ENCODE measurements at regions not wholly inside any gene's neighbourhood (a gene's known extent, or its start where the extent isn't known, plus 50 kb on each side); places are given as distances from the start of the nearest gene placed in this dataset. TPM values are rescaled to one million over a fixed set of nuclear protein-coding genes. Genes with fewer than 3 reads are reported as not detected.

DNA sequence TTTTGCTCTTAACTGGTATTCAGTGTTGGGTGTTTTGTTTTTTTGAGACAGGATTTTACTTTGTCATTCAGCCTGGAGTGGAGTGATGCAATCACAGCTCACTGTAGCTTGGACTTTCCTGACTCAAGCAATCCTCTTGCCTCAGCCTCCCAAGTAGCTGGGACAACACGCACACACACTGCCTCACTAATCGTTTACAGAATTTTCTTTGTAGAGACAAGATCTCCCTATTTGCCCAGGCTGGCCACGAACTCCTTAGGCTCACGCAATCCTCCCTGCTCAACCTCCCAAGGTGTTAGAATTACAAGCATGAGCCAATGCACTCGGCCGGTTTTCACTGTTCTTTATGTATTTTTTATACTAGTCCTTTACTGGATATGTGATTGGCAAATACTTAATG is 51.0 kb upstream of the IGLL5 start:
- Histone ChIP-seq H3T11ph (ENCODE audit: low read length) (no peak overlapping the region), H2BK15ac (ENCODE audit: low read depth, low read length) (no peak overlapping the region), H3K79me1 (ENCODE audit: insufficient read depth, low read depth, low read length, poor library complexity, severe bottlenecking) (no peaks in the 10 kb centered on the region), H3K23me2 (ENCODE audit: insufficient read length, low read depth, low read length, poor library complexity, severe bottlenecking) (no peaks in the 10 kb centered on the region), H3K9ac (ENCODE audit: extremely low read depth, insufficient read length, low read length) (no peak overlapping the region), H2BK5ac (ENCODE audit: insufficient read length, low read length) (no peak overlapping the region), H3K27ac (ENCODE audit: insufficient read length, low read depth, low read length) (no peak overlapping the region), H2BK20ac (ENCODE audit: low read depth, low read length, poor library complexity, severe bottlenecking) (no peak overlapping the region), H4K5ac (ENCODE audit: insufficient read length, low read depth, low read length) (no peak overlapping the region), H2AK5ac (ENCODE audit: insufficient read length, low read length) (no peak overlapping the region), H3K27me3 (ENCODE audit: insufficient read depth, low read length) (peaks cover 7% of the 10 kb centered on the region; the same call in 1 of the 2 replicates), H3K79me2 (ENCODE audit: insufficient read depth, low read length) (no peaks in the 10 kb centered on the region), H3K14ac (ENCODE audit: insufficient read depth, low read length) (no peak overlapping the region), H4K20me1 (ENCODE audit: control insufficient read depth, insufficient read depth, insufficient read length) (no peaks in the 10 kb centered on the region), H2BK120ac (ENCODE audit: low read depth, low read length, poor library complexity, severe bottlenecking) (no peak overlapping the region), H2BK12ac (ENCODE audit: insufficient read length, low read depth, low read length) (no peak overlapping the region), H2AFZ (ENCODE audit: low read length) (no peak overlapping the region), H3K4me1 (ENCODE audit: insufficient read depth, low read length) (no peaks in the 10 kb centered on the region), H3K23ac (ENCODE audit: insufficient read length, low read depth, low read length) (no peak overlapping the region), H4K91ac (ENCODE audit: insufficient read length, low read depth, low read length) (no peak overlapping the region), H4K8ac (replicated peaks; ENCODE audit: insufficient read length, low read depth, low read length) (no peak overlapping the region), H3K56ac (ENCODE audit: insufficient read length, low read depth, low read length) (no peak overlapping the region), H3K4me2 (ENCODE audit: insufficient read depth, insufficient read length, low read length) (no peak overlapping the region), H3K4ac (ENCODE audit: low read depth, low read length) (no peak overlapping the region), H3K18ac (ENCODE audit: insufficient read length, low read depth, low read length) (no peak overlapping the region), H3K9me3 (ENCODE audit: control insufficient read depth, low read depth, low read length) (no peaks in the 10 kb centered on the region)
- no peak for DNase-seq
- TF ChIP-seq, protein P1, sequence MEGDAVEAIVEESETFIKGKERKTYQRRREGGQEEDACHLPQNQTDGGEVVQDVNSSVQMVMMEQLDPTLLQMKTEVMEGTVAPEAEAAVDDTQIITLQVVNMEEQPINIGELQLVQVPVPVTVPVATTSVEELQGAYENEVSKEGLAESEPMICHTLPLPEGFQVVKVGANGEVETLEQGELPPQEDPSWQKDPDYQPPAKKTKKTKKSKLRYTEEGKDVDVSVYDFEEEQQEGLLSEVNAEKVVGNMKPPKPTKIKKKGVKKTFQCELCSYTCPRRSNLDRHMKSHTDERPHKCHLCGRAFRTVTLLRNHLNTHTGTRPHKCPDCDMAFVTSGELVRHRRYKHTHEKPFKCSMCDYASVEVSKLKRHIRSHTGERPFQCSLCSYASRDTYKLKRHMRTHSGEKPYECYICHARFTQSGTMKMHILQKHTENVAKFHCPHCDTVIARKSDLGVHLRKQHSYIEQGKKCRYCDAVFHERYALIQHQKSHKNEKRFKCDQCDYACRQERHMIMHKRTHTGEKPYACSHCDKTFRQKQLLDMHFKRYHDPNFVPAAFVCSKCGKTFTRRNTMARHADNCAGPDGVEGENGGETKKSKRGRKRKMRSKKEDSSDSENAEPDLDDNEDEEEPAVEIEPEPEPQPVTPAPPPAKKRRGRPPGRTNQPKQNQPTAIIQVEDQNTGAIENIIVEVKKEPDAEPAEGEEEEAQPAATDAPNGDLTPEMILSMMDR (conservative IDR thresholded peaks at IDR 0.05): no peak
- Mint-ChIP-seq H3K4me3 (no peak overlapping the region), H3K4me1 (no peaks in the 10 kb centered on the region), H3K9me3 (peaks cover 3 to 4% of the 10 kb centered on the region in 2 experiments; a peak in 3 of 5 replicates), H3K27me3 (ENCODE audit: low read depth) (peaks cover 97% of the 10 kb centered on the region), H3K27ac (no peak overlapping the region), H3K36me3 (ENCODE audit: insufficient read depth in 1 of 3, low read depth in 3 of 3) (no peaks in the 10 kb centered on the region)
- no CpG with 5 or more reads among the region's 6 CpGs for WGBS (ENCODE audit: extremely low coverage, insufficient read length, low lambda C conversion rate)

Small RNA genes lying in the stretch of these regions (microRNA-seq; reads per million reads assigned to microRNA genes)
- gene MIR650 (ENCODE audit: borderline microRNAs expressed): not detected
